ENCODE measurements at regions not wholly inside any gene's neighbourhood (a gene's known extent, or its start where the extent isn't known, plus 50 kb on each side); places are given as distances from the start of the nearest gene placed in this dataset.
"Not testable (repeated sequence)": the region's sequence is repeated elsewhere in the genome, so short reads cannot be mapped to it uniquely, and the experiment has no call there.

GRCh38 chr11:3514635-3515424, 127.0 kb downstream of the ART5 start:
- not testable (repeated sequence) for DNase-seq

DNA sequence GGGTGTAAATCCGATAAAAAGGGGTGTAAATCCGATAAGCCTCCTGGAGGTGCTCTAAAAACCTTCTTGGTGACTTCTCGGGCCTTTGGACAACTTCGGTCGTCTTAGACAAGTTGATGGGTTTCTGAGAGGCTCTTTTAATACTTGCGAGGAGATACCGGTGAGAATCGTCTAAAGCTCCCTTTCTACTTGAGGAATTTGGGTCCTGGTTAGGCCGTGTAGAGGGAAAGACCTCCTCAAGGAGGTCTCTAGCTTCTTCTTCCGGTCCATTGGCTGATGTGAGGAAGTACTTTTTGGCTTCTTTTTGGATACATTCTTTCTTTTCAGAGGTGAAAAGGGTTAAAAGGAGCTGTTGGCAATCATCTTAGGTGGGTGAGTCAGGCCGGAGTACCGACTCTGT, 128.5 kb downstream of the ART5 start:
- not testable (repeated sequence) for DNase-seq

DNA sequence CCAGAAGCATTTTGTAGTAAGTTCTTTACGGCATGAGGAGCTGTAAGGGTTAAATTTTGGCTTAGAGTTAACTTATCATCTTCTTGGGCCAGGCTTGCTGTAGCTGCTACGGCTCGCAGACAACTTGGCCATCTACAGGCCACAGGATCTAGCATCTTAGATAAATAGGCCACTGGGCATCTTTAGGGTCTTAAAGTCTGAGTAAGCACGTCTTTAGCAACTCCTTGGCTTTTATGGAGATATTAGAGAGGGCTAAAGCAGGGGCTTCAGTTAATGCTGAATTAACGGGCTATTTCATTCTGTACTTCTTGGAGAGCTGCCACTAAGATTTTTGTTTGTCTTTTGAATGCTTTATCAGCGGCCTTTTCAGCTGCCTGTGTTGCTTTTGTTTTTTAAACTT, 129.0 kb downstream of the ART5 start:
- DNase-seq, result not testable (repeated sequence)

DNA sequence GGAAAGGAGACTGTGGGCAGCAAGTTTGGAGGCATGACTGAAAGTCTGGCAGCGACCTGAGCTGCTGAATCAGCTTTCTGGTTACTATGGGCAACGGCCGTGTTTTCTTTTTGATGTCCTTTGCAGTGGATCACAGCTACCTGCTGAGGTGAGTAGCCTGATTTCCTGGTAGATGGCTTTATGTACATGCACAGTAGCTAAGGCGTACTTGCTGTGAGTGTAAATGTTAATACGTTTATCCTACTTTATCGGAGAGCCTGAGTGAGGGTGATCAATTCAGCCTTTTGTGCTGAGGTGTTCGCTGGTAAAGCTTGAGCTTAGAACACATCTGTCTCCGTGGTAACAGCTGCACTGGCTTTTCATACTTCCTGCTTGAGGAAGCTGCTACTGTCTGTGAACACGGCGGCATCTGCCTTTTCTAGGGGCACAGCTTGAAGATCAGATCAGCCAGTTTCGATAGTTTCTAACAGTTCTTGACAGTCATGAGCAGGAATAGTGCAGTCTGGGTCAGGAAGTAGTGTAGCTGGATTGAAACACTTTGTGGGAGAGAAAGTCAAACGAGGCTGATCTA, 129.6 kb downstream of the ART5 start:
- not testable (repeated sequence) for DNase-seq

DNA sequence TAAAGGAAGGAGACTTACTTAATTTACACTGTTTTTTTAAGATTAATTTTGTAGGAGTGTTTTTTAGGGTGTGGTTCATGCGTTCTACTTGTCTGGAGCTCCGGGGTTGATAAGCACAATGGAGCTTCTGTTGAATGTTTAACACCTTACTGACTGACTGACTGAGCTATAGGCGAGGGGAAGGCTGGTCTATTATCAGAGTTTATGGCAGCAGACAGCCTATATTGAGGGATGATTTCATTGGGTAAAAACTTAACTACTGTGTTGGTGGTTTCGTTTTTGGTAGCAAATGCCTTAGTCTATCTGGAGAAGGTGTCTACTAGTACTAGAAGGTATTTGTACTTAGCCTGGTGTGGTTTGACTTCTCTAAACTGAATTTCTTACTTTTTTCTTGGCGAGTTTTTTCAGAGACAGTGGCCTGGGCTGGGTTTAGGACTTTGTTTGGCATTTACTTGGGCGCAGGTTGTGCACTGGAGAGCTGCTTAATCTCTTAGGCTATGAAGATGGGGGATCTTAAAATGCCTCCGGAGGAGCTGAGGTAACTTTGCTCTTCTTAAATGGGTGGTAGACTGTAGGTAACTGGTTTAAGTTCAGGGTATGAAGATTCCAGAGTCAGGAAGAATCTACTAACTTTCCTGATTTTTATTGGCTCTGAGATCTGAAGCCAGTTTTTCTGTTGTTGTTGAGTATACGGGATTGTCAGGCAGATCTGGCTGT, 130.2 kb downstream of the ART5 start:
- not testable (repeated sequence) for DNase-seq

- DNase-seq, result not testable (repeated sequence)
These were observed 130.6 kb upstream of the ZNF195 start for GRCh38 chr11:3509563-3509962.

DNA sequence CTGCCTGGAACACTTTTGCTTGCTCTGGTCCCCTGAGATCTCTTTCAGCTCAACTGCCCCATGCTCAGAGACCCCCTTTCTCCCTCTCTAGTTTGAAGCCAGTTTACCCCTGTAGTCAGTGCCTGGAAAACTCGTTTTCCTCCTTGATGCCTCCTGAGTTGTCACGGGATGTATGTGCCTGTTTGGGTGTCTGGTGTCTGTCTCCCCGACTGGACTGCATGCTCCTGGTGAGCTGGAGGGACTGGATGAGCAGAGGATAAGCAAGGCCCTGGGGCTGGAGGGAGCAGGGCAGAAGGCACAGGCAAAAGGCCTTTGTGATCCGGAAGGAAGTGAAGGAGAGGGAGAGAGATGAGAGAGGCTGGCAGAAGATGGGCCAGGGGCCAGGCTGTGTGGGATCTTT, 120.3 kb upstream of the ZNF195 start:
- not testable (repeated sequence) for DNase-seq

DNA sequence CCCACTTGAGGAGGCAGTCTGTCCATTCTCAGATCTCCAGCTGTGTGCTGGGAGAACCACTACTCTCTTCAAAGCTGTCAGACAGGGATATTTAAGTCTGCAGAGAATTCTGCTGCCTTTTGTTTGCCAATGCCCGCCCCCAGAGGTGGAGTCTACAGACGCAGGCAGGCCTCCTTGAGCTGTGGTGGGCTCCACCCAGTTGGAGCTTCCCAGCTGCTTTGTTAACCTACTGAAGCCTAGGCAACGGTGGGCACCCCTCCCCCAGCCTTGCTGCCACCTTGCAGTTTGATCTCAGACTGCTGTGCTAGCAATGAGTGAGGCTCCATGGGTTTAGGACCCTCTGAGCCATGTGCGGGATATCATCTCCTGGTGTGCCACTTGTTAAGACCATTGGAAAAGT, 119.4 kb upstream of the ZNF195 start:
- DNase-seq, result not testable (repeated sequence)

GRCh38 chr11:3493152-3493551, 114.2 kb upstream of the ZNF195 start:
- not testable (repeated sequence) for DNase-seq

- DNase-seq, result not testable (repeated sequence)
These were observed 109.1 kb upstream of the ZNF195 start for GRCh38 chr11:3488003-3488402.

DNA sequence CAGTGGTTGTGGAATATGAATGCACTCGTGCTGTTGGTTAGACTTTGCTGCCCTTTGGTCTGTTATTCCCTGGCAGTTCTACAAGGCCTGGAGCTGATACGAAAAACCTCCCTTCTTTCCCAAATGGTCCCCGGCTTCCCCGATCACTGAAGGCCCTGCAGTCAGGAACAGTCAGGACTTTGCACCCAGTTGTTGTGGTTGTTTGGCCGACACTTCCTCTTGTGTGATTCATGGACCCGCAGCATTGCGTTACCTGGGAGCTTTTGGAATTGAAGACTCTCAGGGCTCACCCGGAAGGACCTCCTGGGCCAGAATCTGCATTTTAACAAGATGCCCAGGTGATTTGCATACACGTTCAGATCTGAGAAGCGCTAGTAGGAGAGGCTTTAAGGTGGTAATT, 106.8 kb upstream of the ZNF195 start:
- DNase-seq, result not testable (repeated sequence)

- not testable (repeated sequence) for DNase-seq
These were observed 98.3 kb upstream of the ZNF195 start for GRCh38 chr11:3476937-3477885.

DNA sequence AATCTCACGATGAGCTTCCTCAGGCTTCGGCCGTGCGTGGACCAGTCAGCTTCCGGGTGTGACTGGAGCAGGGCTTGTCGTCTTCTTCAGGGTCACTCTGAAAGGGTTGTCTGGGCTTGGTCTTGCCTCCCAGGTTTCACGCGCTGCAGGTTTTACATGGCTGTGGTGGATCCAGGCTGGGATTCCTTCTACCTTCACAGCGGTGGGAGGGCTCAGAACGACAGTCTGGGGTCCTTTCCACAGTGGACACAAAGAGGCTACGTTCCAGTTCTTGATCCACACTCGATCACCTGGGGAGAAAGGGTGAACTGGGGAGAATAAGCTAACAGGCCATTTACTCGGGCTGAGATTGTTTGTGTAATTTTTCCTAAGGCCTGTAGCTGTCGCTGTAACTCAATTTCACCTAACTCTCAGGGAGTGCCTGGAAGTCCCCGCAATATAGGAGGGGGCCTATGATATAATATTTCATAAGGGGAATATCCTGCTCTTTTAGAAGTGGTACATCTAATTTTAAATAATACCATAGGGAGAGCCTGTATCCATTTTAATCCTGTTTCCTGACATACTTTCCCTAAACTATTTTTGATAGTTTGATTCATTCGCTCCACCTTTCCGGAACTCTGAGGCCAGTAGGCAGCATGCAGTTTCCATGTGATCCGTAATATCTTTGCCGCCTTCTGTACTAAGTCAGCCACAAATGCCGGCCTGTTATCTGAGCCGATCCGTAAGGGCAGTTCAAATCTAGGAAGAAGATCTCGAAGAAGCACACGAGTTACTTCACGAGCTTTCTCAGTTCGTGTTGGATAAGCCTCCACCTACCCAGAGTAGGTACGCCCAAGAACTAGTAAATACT, 97.4 kb upstream of the ZNF195 start:
- not testable (repeated sequence) for DNase-seq

- DNase-seq, result not testable (repeated sequence)
These were observed 90.0 kb upstream of the ZNF195 start for GRCh38 chr11:3468963-3469362.

GRCh38 chr11:3467599-3467998, 88.7 kb upstream of the ZNF195 start:
- not testable (repeated sequence) for DNase-seq

- not testable (repeated sequence) for DNase-seq
These were observed 76.7 kb upstream of the ZNF195 start for GRCh38 chr11:3455666-3456065.

DNA sequence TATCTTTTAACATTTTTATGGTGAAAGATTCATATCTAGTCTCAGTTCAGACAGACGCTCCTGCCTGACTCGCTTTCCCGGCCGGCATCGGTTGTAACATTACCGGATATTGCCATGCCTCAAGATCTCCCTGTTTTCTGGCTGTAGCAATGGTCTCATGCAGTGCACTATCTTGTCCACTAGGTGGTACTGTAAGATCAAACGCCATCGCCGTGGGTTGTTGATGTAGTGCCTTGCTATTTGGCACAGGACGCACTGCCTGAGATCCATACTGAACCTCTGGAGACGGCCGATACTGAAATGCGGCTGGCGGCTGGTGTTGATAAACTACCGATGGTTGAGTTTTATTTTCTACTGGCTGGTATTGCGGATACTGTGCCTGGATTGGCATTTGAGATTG, 75.9 kb upstream of the ZNF195 start:
- peak; percentile 33 for DNase-seq

GRCh38 chr11:3453596-3454256, 74.8 kb upstream of the ZNF195 start:
- not testable (repeated sequence) for DNase-seq

DNA sequence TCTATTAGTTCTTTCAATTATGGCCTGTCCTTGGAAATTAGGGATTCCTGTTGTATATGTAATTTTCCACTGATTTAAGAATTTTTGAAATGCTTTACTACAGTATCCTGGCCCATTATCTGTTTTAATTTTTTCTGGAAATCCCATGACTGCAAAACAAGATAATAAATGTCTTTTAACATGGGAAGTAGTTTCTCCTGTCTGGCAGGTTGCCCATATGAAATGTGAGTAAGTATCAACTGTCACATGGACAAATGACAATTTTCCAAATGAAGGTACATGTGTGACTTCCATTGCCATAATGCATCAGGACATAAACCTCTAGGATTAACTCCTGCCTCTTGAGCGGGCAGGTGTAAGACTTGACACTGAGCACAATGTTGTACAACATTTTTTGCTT, 71.9 kb upstream of the ZNF195 start:
- DNase-seq, result not testable (repeated sequence)

GRCh38 chr11:3445535-3445934, 66.6 kb upstream of the ZNF195 start:
- DNase-seq, result not testable (repeated sequence)
